ENCODE measurements at regions not wholly inside any gene's neighbourhood (a gene's known extent, or its start where the extent isn't known, plus 50 kb on each side); places are given as distances from the start of the nearest gene placed in this dataset.
"Not testable (repeated sequence)": the region's sequence is repeated elsewhere in the genome, so short reads cannot be mapped to it uniquely, and the experiment has no call there.

- DNase-seq: no peak
Observed at GRCh38 chr12:90828621-90829020, 126.4 kb downstream of the CCER1 start.

GRCh38 chr12:90827567-90827966 is 127.4 kb downstream of the CCER1 start:
- no peak for DNase-seq

- DNase-seq: no peak
Observed at GRCh38 chr12:90826036-90826435, 128.9 kb downstream of the CCER1 start.

GRCh38 chr12:90823859-90824258 is 131.1 kb downstream of the CCER1 start:
- DNase-seq: no peak

- DNase-seq: no peak
Observed at GRCh38 chr12:90819709-90820108, 135.3 kb downstream of the CCER1 start.

GRCh38 chr12:90816353-90817089 is 138.5 kb downstream of the CCER1 start:
- DNase-seq: no peak

GRCh38 chr12:90809940-90810339 is 145.0 kb downstream of the CCER1 start:
- DNase-seq: no peak

- DNase-seq: no peak
Observed at GRCh38 chr12:90808568-90808967, 146.4 kb downstream of the CCER1 start.

- no peak for DNase-seq
Observed at GRCh38 chr12:90802727-90803126, 152.2 kb downstream of the CCER1 start.

- DNase-seq: no peak
Observed at GRCh38 chr12:90801776-90802175, 153.2 kb downstream of the CCER1 start.

GRCh38 chr12:90794212-90794611 is 160.8 kb downstream of the CCER1 start:
- no peak for DNase-seq

- DNase-seq: not testable (repeated sequence)
Observed at GRCh38 chr12:90792718-90793117, 162.3 kb downstream of the CCER1 start.

GRCh38 chr12:90791445-90791844 is 163.5 kb downstream of the CCER1 start:
- no peak for DNase-seq

- DNase-seq: no peak
Observed at GRCh38 chr12:90790747-90791146, 164.2 kb downstream of the CCER1 start.

GRCh38 chr12:90773491-90773890 is 181.5 kb downstream of the CCER1 start:
- DNase-seq: no peak

GRCh38 chr12:90770861-90771260 is 184.1 kb downstream of the CCER1 start:
- DNase-seq: no peak

GRCh38 chr12:90757957-90758356 is 197.0 kb downstream of the CCER1 start:
- no peak for DNase-seq

GRCh38 chr12:90745211-90745610 is 209.8 kb downstream of the CCER1 start:
- no peak for DNase-seq

GRCh38 chr12:90741611-90742010 is 213.4 kb downstream of the CCER1 start:
- no peak for DNase-seq

GRCh38 chr12:90729736-90730135 is 225.2 kb downstream of the CCER1 start:
- DNase-seq: no peak

GRCh38 chr12:90712671-90713070 is 242.3 kb downstream of the CCER1 start:
- no peak for DNase-seq

GRCh38 chr12:90710711-90711110 is 244.3 kb downstream of the CCER1 start:
- DNase-seq: no peak

- no peak for DNase-seq
Observed at GRCh38 chr12:90706036-90706435, 248.9 kb downstream of the CCER1 start.

GRCh38 chr12:90695415-90695814 is 259.6 kb downstream of the CCER1 start:
- no peak for DNase-seq

- DNase-seq: no peak
Observed at GRCh38 chr12:90690120-90690519, 264.9 kb downstream of the CCER1 start.

Measured in suppressor macrophage (primary cell).